Cardiac muscle cell (in vitro differentiated cells and primary cell): ENCODE measurements at regions not wholly inside any gene's neighbourhood (a gene's known extent, or its start where the extent isn't known, plus 50 kb on each side); places are given as distances from the start of the nearest gene placed in this dataset.

Experiments used
- DNase-seq, 2 donors: peaks; one replicate each; pipeline versions ENCODE4 v3.0.0 to v3.0.0-alpha.2; 2010 to 2017; ENCODE audit warnings: low read depth in 1 of 2, low spot score in 1 of 2
- H3K27ac ChIP-seq: fragments of 200-600 bp; sonication (generic); 2 replicates; pipeline ENCODE4 v1.5.1; 2016
- H3K27me3 ChIP-seq: fragments of 200-600 bp; sonication (generic); 2 replicates; pipeline ENCODE4 v1.6.0; 2016; ENCODE audit warnings: control low read depth
- H3K36me3 ChIP-seq: fragments of 200-600 bp; sonication (generic); 2 replicates; pipeline ENCODE4 v1.5.1; 2016; ENCODE audit warnings: control low read depth
- H3K4me1 ChIP-seq: fragments of 200-600 bp; sonication (generic); 2 replicates; pipeline ENCODE4 v1.8.1; 2017; ENCODE audit warnings: low read depth, mild to moderate bottlenecking, mixed run types
- H3K4me3 ChIP-seq: fragments of 200-600 bp; sonication (generic); 2 replicates; pipeline ENCODE4 v1.5.1; 2016; ENCODE audit warnings: mild to moderate bottlenecking
- H3K9me3 ChIP-seq: fragments of 200-600 bp; sonication (generic); 2 replicates; pipeline ENCODE4 v1.5.1; 2017; ENCODE audit warnings: low read depth, mild to moderate bottlenecking, control low read depth
- CTCF ChIP-seq: IDR thresholded peaks from 2 replicates; pipeline ENCODE4 v1.5.1; 2012; ENCODE audit warnings: low read depth, mild to moderate bottlenecking, low read length

GRCh38 chr2:191515551-191515950, 162.4 kb upstream of the NABP1 start:
- DNase-seq: no peak
- Histone ChIP-seq H3K4me3 (no peak overlapping the region), H3K27me3 (no peaks in the 10 kb centered on the region), H3K27ac (no peak overlapping the region), H3K36me3 (no peaks in the 10 kb centered on the region), H3K9me3 (no peaks in the 10 kb centered on the region), H3K4me1 (no peaks in the 10 kb centered on the region)
- no peak for TF ChIP-seq CTCF

- Histone ChIP-seq H3K36me3 (no peaks in the 10 kb centered on the region), H3K4me1 (no peaks in the 10 kb centered on the region), H3K27me3 (no peaks in the 10 kb centered on the region), H3K9me3 (no peaks in the 10 kb centered on the region), H3K4me3 (no peak overlapping the region), H3K27ac (no peak overlapping the region)
- no peak for TF ChIP-seq CTCF
- no peak for DNase-seq
Measured at GRCh38 chr2:191516260-191516659, 161.7 kb upstream of the NABP1 start.

- no peaks in the 10 kb centered on the region for H3K27me3 ChIP-seq
- H3K27ac ChIP-seq: no peak overlapping the region
- TF ChIP-seq CTCF: peak; percentile 78
- no peaks in the 10 kb centered on the region for H3K36me3 ChIP-seq
- H3K4me1 ChIP-seq: no peaks in the 10 kb centered on the region
- no peaks in the 10 kb centered on the region for H3K9me3 ChIP-seq
- peak; percentile 32 to 51 for DNase-seq
- H3K4me3 ChIP-seq: no peak overlapping the region
Measured at GRCh38 chr2:191521608-191522208, 156.2 kb upstream of the NABP1 start.

GRCh38 chr2:191522478-191523120, 155.3 kb upstream of the NABP1 start:
- Histone ChIP-seq H3K4me3 (no peak overlapping the region), H3K9me3 (no peaks in the 10 kb centered on the region), H3K27ac (no peak overlapping the region), H3K4me1 (no peaks in the 10 kb centered on the region), H3K27me3 (no peaks in the 10 kb centered on the region), H3K36me3 (no peaks in the 10 kb centered on the region)
- no peak for DNase-seq
- no peak for TF ChIP-seq CTCF

GRCh38 chr2:191526091-191526490, 151.8 kb upstream of the NABP1 start:
- Histone ChIP-seq H3K36me3 (no peaks in the 10 kb centered on the region), H3K9me3 (no peaks in the 10 kb centered on the region), H3K4me3 (no peak overlapping the region), H3K4me1 (no peaks in the 10 kb centered on the region), H3K27ac (no peak overlapping the region), H3K27me3 (no peaks in the 10 kb centered on the region)
- DNase-seq: no peak
- no peak for TF ChIP-seq CTCF
